Activated T-cell treated with anti-CD3 and anti-CD28 coated beads, Interleukin-2, amount 50 U/mL, for 24 hours (primary cell): ENCODE measurements at regions not wholly inside any gene's neighbourhood (a gene's known extent, or its start where the extent isn't known, plus 50 kb on each side); places are given as distances from the start of the nearest gene placed in this dataset.
"Not testable (repeated sequence)": the region's sequence is repeated elsewhere in the genome, so short reads cannot be mapped to it uniquely, and the experiment has no call there.

Experiments used
- DNase-seq: peaks from one replicate; pipeline ENCODE4 v3.0.0-alpha.2; 2020
- H3K27ac Mint-ChIP-seq: 2 replicates; pipeline ENCODE4 v1.8.0; 2020; ENCODE audit warnings: mild to moderate bottlenecking, mixed read lengths
- H3K27me3 Mint-ChIP-seq: 2 replicates; pipeline ENCODE4 v1.8.0; 2020; ENCODE audit warnings: mixed read lengths
- H3K36me3 Mint-ChIP-seq: 2 replicates; pipeline ENCODE4 v1.8.0; 2020; ENCODE audit warnings: low read depth, mixed read lengths
- H3K4me1 Mint-ChIP-seq: 2 replicates; pipeline ENCODE4 v1.8.0; 2020; ENCODE audit warnings: low read depth, mixed read lengths
- H3K4me3 Mint-ChIP-seq: 2 replicates; pipeline ENCODE4 v1.8.0; 2020; ENCODE audit warnings: mild to moderate bottlenecking, moderate library complexity, mixed read lengths
- H3K9me3 Mint-ChIP-seq: 2 replicates; pipeline ENCODE4 v1.8.0; 2020; ENCODE audit warnings: mixed read lengths

DNA sequence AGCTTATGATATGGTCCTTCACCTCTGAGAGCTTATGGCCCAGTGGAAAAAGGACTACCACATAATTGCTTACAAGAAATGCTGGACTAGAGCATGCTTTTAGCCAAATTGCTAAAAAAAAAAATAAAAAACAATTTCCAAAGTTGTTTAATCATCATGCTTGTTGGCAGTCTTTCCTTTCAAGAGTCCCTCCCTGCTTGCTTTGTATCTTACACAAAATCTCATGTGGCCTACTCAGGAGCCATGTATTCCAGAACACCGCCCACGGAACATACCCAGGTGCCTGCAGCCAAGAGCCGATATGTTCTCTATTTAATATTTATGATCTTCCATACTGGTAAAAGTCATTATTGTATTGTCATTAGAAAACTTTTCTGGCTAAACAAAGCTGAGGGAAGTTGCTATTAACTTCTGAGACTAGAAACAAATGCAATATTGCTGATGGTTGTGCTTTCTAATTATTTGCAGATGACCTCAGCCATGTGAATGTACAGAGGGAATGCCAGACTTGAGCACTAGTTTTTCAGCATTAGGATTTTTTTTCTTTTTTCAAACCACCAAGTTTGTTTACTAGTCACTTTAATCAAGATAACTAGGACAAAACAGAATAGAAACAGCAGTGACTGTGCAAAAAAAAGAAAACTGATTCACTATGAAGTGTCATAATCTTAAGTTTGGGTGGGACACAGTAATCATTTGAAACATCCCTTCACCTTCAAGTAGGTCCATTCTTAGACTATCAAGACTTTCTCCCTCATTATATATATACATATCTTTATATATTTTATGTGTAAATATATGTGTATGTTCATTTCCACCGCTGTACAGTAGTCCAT is 129.3 kb upstream of the GORAB start:
- no peak overlapping the region for H3K4me3 Mint-ChIP-seq
- H3K4me1 Mint-ChIP-seq, result no peaks in the 10 kb centered on the region
- DNase-seq, result no peak
- H3K9me3 Mint-ChIP-seq, result no peaks in the 10 kb centered on the region
- peaks cover 12% of the 10 kb centered on the region for H3K27me3 Mint-ChIP-seq
- H3K27ac Mint-ChIP-seq, result no peak overlapping the region
- no peaks in the 10 kb centered on the region for H3K36me3 Mint-ChIP-seq

GRCh38 chr1:170407138-170407537 is 124.8 kb upstream of the GORAB start:
- no peak overlapping the region for H3K27ac Mint-ChIP-seq
- no peaks in the 10 kb centered on the region for H3K36me3 Mint-ChIP-seq
- no peaks in the 10 kb centered on the region for H3K4me1 Mint-ChIP-seq
- DNase-seq, result no peak
- no peak overlapping the region for H3K4me3 Mint-ChIP-seq
- H3K9me3 Mint-ChIP-seq, result no peaks in the 10 kb centered on the region
- H3K27me3 Mint-ChIP-seq, result peaks cover 10% of the 10 kb centered on the region

DNA sequence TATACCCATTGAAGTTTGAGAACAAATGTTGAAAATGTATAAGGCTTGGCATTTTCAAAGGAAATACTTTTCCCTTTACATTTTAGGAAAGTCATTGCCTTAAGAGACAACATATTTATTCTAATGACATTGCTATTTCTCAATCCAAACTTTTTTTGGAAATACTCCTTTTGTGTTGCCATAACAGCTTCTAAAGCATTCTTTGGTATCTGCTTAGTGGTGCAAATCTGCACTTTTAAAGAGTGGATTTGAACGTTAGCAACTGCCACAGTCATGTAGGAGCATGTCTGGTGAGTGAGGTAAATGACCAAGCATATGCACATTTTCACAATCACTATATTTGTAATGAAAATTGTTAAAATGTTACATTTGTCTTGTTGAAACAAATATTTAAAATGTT is 124.4 kb upstream of the GORAB start:
- Mint-ChIP-seq H3K4me3 (no peak overlapping the region), H3K36me3 (no peaks in the 10 kb centered on the region), H3K27ac (no peak overlapping the region), H3K27me3 (peaks cover 10% of the 10 kb centered on the region), H3K4me1 (no peaks in the 10 kb centered on the region), H3K9me3 (no peaks in the 10 kb centered on the region)
- no peak for DNase-seq

GRCh38 chr1:170410401-170411166 is 121.4 kb upstream of the GORAB start:
- Mint-ChIP-seq H3K4me1 (no peaks in the 10 kb centered on the region), H3K4me3 (no peak overlapping the region), H3K9me3 (no peaks in the 10 kb centered on the region), H3K27me3 (peaks cover 10% of the 10 kb centered on the region), H3K27ac (no peak overlapping the region), H3K36me3 (no peaks in the 10 kb centered on the region)
- DNase-seq, result no peak

GRCh38 chr1:170414989-170415709 is 116.8 kb upstream of the GORAB start:
- Mint-ChIP-seq H3K27ac (no peak overlapping the region), H3K36me3 (no peaks in the 10 kb centered on the region), H3K9me3 (no peaks in the 10 kb centered on the region), H3K27me3 (peaks cover 8% of the 10 kb centered on the region), H3K4me1 (no peaks in the 10 kb centered on the region), H3K4me3 (no peak overlapping the region)
- no peak for DNase-seq

GRCh38 chr1:170415710-170416372 is 116.1 kb upstream of the GORAB start:
- DNase-seq, result no peak

DNA sequence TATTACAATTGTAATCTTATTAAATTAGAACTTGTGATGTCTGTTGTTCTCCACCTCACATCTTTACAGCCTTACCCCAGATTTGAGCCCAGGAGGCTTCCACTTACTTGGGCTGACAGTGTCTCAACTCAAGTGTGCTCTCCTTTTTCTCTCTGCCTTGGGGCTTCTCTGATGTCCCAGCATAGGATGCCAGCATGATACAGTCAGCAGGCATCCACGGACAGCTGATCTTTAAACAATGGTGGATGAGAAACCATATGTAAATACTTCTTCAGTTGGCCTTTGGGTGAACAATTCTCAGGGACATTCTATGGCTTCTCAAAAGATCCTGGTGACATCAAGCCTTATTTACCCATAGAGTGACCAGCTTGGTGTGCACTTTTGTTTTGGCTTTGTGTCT is 107.6 kb upstream of the GORAB start:
- Mint-ChIP-seq H3K27me3 (peaks cover 33% of the 10 kb centered on the region), H3K4me1 (no peaks in the 10 kb centered on the region), H3K36me3 (no peaks in the 10 kb centered on the region), H3K9me3 (no peaks in the 10 kb centered on the region), H3K27ac (no peak overlapping the region), H3K4me3 (no peak overlapping the region)
- no peak for DNase-seq

More at GRCh38 chr1:170415710-170416372, 116.1 kb upstream of the GORAB start:
- H3K4me3 Mint-ChIP-seq, result no peak overlapping the region
- no peaks in the 10 kb centered on the region for H3K4me1 Mint-ChIP-seq
- H3K27me3 Mint-ChIP-seq, result peaks cover 8% of the 10 kb centered on the region
- H3K36me3 Mint-ChIP-seq, result no peaks in the 10 kb centered on the region
- H3K27ac Mint-ChIP-seq, result no peak overlapping the region
- H3K9me3 Mint-ChIP-seq, result no peaks in the 10 kb centered on the region

- H3K36me3 Mint-ChIP-seq, result no peaks in the 10 kb centered on the region
- H3K27me3 Mint-ChIP-seq, result peaks cover 33% of the 10 kb centered on the region
- no peak overlapping the region for H3K4me3 Mint-ChIP-seq
- H3K27ac Mint-ChIP-seq, result no peak overlapping the region
- H3K9me3 Mint-ChIP-seq, result no peaks in the 10 kb centered on the region
- no peaks in the 10 kb centered on the region for H3K4me1 Mint-ChIP-seq
- DNase-seq, result no peak
Observed at GRCh38 chr1:170426596-170426995, 105.4 kb upstream of the GORAB start.

DNA sequence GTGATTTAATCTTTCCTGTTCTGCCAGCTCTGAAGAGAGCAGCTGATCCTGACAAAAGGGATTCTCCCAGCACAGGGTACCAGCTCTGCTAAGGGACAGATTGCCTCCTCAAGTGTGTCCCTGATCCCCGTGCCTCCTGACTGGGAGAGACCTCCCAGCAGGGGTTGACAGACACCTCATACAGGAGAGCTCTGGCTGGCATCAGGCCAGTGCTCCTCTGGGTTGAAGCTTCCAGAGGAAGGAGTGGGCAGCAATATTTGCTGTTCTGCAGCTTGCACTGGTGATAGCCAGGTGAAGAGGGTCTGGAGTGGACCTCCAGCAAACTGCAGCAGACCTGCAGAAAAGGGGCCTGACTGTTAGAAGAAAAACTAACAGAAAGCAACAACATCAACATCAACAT is 105.0 kb upstream of the GORAB start:
- H3K9me3 Mint-ChIP-seq, H3K36me3 Mint-ChIP-seq, H3K27ac Mint-ChIP-seq, H3K4me1 Mint-ChIP-seq, DNase-seq, H3K4me3 Mint-ChIP-seq: not testable (repeated sequence)
- peaks cover 33% of the 10 kb centered on the region for H3K27me3 Mint-ChIP-seq

GRCh38 chr1:170436928-170437327 is 95.0 kb upstream of the GORAB start:
- DNase-seq, result no peak
- no peaks in the 10 kb centered on the region for H3K36me3 Mint-ChIP-seq
- H3K4me3 Mint-ChIP-seq, result no peak overlapping the region
- peaks cover 2% of the 10 kb centered on the region for H3K9me3 Mint-ChIP-seq
- H3K27ac Mint-ChIP-seq, result no peak overlapping the region
- no peaks in the 10 kb centered on the region for H3K4me1 Mint-ChIP-seq
- peaks cover 7% of the 10 kb centered on the region for H3K27me3 Mint-ChIP-seq

DNA sequence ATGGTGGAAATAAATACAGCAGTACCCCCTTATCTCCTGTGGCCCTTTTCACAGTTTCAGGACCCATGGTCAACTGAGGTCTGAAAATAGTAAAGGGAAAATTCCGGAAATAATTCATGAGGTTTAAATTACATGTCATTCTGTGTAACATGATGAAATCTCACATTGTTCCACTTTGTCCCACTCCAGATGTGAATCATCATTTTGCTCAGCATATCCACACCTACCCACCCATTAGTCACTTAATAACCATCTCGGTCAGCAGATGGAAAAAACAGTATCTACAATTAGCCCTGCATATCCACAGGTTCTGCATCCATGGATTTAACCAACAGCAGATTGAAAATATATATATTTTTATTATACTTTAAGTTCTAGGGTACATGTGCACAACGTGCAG is 86.9 kb upstream of the GORAB start:
- no peak overlapping the region for H3K4me3 Mint-ChIP-seq
- no peaks in the 10 kb centered on the region for H3K4me1 Mint-ChIP-seq
- peaks cover 2% of the 10 kb centered on the region for H3K9me3 Mint-ChIP-seq
- DNase-seq, result no peak
- no peak overlapping the region for H3K27ac Mint-ChIP-seq
- H3K27me3 Mint-ChIP-seq, result peaks cover 4% of the 10 kb centered on the region
- H3K36me3 Mint-ChIP-seq, result no peaks in the 10 kb centered on the region

DNA sequence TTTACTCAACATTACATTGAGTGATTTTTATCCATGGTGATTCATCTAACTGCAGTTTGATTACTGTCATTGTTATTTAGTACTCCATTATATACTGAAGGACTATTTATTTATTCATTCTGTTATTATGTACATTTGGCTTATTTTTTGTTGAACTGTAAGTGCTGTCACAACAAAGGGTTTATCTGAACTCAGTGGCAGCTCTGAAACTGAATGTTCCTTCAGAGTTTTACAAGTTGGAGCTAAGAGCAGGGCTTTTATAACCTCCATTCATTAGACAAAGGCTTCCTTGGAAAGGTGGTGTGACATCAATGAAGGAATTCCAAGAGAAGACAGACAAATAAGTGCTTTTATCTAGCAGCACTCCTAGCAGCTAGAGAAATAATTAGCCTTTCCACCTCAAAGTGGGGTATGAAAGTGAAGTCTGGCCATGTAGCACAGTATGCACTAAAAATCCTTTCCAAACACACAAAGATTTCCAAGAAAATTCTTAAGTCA is 83.3 kb upstream of the GORAB start:
- H3K4me3 Mint-ChIP-seq, result no peak overlapping the region
- no peak for DNase-seq
- no peaks in the 10 kb centered on the region for H3K36me3 Mint-ChIP-seq
- H3K27ac Mint-ChIP-seq, result no peak overlapping the region
- H3K4me1 Mint-ChIP-seq, result no peaks in the 10 kb centered on the region
- H3K27me3 Mint-ChIP-seq, result no peaks in the 10 kb centered on the region
- H3K9me3 Mint-ChIP-seq, result no peaks in the 10 kb centered on the region

- Mint-ChIP-seq H3K9me3 (peaks cover 10% of the 10 kb centered on the region), H3K27me3 (peaks cover 35% of the 10 kb centered on the region)
- H3K27ac Mint-ChIP-seq, H3K4me3 Mint-ChIP-seq, H3K4me1 Mint-ChIP-seq, DNase-seq, H3K36me3 Mint-ChIP-seq: not testable (repeated sequence)
Observed at GRCh38 chr1:170457325-170458050, 74.5 kb upstream of the GORAB start.

DNA sequence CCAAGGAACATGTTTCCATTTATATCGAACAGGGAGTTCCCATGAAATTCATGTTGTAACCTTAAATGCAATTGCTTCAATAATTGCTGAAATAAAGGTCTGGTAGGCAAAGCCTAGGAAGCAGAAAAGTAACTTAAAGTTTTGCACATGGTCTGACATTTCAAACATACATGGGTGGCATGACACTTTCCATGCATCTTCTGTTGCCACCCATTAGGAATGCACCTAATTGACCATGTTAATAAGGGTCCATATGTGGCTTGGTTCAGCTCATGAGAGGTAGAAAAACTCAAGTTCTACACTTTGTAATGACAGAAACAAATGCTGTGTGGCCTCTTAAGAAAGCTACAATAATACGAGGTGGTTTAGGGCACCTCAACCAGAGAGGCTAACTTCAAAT is 72.0 kb upstream of the GORAB start:
- no peaks in the 10 kb centered on the region for H3K4me1 Mint-ChIP-seq
- no peak for DNase-seq
- H3K4me3 Mint-ChIP-seq, result no peak overlapping the region
- peaks cover 53% of the 10 kb centered on the region for H3K27me3 Mint-ChIP-seq
- peaks cover 6% of the 10 kb centered on the region for H3K9me3 Mint-ChIP-seq
- H3K36me3 Mint-ChIP-seq, result no peaks in the 10 kb centered on the region
- H3K27ac Mint-ChIP-seq, result no peak overlapping the region
